GM12874 (cell line): ENCODE measurements at regions not wholly inside any gene's neighbourhood (a gene's known extent, or its start where the extent isn't known, plus 50 kb on each side); places are given as distances from the start of the nearest gene placed in this dataset.

Source experiments
- TF ChIP-seq, protein P1 (sequence below): IDR thresholded peaks from 2 replicates; pipeline ENCODE4 v1.5.1; 2011; ENCODE audit warnings: low read depth, mild to moderate bottlenecking, control low read depth, low read length, moderate library complexity; ENCODE audit not compliant: insufficient read depth

DNA sequence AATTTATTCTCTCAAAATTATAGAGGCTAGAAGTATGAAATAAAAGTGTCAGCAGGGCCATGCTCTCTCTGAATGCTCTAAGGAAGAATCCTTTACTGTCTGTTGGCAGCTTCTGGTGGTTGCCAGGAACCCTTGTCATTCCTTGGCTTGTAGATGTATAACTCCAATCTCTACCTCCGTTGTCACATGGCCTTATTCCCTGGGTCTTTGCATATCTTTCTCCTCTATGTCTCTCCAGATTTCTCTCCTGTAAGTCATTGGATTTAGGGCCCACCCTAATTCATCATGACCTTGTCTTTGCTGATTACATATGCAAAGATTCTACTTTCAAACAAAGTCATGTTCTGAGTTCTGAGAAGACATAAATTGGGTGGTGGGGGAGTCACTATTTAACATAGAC lies 127.0 kb upstream of the CHST9 start:
- TF ChIP-seq, protein P1, sequence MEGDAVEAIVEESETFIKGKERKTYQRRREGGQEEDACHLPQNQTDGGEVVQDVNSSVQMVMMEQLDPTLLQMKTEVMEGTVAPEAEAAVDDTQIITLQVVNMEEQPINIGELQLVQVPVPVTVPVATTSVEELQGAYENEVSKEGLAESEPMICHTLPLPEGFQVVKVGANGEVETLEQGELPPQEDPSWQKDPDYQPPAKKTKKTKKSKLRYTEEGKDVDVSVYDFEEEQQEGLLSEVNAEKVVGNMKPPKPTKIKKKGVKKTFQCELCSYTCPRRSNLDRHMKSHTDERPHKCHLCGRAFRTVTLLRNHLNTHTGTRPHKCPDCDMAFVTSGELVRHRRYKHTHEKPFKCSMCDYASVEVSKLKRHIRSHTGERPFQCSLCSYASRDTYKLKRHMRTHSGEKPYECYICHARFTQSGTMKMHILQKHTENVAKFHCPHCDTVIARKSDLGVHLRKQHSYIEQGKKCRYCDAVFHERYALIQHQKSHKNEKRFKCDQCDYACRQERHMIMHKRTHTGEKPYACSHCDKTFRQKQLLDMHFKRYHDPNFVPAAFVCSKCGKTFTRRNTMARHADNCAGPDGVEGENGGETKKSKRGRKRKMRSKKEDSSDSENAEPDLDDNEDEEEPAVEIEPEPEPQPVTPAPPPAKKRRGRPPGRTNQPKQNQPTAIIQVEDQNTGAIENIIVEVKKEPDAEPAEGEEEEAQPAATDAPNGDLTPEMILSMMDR = no peak

DNA sequence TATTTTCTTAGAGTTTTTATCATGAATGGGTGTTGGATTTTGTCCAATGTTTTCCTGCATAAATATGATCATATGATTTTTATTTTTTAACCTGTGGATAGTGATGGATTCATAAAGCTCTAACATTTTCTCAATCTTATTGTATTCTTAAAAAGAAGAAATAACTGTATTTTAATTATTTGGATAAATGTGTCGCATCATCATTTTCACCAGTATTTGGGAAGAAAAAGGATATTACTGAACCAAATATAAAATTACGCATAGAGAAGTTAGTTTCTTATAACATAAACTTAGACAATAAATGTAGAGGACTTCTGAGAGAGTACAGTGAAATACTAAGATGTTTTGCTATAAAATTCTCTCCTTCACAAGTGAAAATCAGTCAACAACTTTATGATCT lies 126.0 kb upstream of the CHST9 start:
- TF ChIP-seq, protein P1 = no peak

DNA sequence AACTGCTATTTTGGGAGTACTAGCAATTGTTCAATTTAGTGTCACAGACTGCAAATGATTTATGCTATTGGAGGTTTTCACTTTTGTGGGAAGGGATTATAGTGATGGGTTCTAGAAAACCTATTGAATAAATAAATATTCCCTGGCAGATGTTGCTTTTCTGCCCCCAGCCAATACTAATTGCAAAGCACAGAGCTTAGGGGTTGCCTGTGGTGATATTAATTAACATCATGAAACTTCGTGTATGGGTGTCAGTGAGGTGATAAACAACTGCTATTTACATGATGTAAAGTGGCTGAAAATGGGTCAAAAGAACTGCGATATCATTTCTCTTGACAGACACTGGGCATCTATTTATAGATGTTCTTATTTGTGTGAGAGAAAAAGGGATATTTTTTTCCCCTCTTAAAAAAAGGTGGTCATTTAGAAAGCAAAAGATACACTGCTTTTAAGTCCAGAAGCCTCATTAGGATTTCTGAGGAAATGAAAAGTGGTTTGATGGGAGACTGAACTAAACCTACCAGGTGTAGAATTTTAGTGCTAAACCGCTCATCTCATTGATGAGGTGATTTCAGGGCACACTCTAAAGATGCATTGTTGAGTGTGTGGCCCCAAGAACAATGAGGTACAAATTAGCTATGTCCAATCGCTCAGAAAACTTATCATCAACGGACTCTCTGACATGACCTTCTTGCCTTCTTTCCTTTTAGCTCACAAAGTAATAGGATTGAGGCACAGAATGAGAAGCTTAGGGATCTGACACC lies 116.7 kb upstream of the CHST9 start:
- TF ChIP-seq, protein P1 = no peak

DNA sequence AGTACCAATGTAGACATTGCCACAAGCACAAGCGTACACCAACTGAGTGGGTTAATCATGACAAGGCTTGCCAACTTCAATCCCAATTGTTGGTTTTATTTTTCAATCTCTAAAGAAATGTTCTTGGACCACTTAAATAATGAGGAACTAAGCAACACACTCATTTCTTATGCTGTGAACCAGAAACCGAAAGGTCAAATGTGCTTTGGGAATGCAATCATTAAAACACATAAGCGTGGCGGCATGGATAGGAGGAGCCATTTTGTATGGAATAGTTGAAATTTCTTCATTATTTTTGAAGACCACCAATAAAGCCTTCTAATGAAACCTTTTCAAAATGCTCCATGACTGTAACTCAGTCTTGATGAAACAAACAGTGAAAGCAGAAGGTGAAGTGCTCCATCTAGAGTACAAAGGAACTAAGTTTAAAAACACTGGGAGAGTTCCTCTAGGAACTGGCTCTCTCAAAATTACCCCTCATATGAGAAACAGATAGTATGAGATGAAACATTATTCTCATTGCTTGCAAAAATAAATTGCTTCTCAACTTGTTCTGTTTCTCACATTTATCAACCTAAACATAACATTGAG lies 113.2 kb upstream of the CHST9 start:
- TF ChIP-seq, protein P1 = no peak

DNA sequence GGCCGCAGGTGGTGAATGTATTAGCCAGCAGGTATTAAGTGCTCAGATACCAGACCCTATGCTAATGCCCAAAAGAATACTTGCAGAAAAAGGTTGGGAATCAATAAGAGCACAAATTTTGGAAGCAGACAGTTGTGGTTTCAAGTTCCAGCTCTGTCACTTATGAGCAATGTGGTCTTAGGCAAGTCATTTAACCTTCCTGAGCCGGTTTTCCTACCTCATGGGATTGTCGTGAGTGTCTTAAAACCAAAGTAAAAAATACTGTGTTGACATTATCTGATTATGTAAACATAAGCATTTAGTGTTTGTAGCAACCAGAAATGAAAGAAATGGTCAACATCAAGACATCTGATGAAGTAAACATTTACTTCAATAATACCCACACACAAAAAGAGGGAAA lies 93.0 kb upstream of the CHST9 start:
- TF ChIP-seq, protein P1 = no peak

DNA sequence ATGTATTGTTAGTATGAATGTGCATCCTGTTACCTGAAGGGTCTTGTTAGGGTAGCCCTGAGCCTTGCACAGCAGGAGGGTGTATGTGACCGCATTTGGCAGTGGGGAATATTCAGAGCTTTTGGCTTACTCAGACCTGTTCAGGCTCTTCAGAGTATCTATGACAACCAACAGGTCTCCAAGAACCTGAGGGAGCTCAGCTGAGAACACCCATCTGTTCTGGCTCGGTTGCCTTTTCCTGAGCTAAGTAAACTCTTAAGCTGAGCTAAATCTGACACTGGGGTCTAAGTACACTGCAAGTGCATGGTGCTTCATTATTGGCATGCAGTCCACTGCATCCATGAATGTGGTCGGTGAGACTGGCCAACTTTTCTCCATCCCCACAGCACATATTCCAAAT lies 92.4 kb upstream of the CHST9 start:
- TF ChIP-seq, protein P1 = no peak

DNA sequence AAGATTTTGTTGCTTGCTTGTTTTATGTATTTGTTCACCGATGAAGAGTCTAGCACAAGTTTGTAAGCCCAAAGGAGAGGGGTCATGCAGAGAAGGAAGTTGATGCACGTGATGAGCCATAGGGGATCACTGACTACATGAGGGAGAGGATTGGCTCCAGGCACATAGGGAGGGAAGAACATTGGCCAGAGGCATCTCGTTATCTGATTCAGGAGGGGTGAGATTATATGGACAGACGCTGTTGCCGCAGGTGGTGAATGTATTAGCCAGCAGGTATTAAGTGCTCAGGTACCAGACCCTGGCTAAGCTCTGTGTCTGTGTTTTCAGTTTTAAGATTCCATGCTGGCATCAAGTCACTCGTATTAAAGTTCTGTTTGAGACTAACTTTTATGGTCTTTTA lies 91.8 kb upstream of the CHST9 start:
- TF ChIP-seq, protein P1 = no peak
